GM19395 (cell line): ENCODE measurements at regions not wholly inside any gene's neighbourhood (a gene's known extent, or its start where the extent isn't known, plus 50 kb on each side); places are given as distances from the start of the nearest gene placed in this dataset.

Experiments used
- ATAC-seq: cut with Tn5 transposase; IDR thresholded peaks from one replicate; pipeline ENCODE4 v1.9.1; 2021; ENCODE audit warnings: mild to moderate bottlenecking, moderate library complexity; ENCODE audit not compliant: unreplicated experiment

DNA sequence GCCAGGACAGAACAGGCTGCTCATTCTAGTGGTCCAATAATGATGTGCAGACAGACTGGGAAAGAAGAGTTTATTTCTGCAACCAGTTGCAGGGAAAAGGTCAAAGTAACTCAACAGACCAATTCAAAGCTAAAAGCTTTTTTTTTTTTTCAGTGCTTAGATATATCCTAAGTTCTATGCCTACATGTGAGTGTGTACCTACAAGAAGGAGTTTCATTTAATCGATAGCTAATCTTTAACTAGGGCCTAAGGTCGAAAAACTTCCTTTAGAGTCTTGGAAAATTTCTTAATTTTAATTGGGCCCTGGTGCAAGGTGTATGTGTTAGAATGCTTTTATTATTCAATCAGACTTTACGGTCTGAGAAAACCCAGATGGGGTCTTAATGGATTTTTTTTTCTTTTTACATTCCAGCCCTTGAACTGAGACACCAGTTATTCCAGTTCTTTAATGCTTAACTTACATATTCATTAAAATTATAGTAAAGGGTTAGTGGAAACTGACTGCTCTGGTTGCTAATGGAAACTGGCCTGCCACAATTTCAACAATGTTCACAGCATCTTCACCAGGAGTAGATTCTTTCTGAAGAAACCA lies 365.3 kb downstream of the MTRR start:
- ATAC-seq = no peak

DNA sequence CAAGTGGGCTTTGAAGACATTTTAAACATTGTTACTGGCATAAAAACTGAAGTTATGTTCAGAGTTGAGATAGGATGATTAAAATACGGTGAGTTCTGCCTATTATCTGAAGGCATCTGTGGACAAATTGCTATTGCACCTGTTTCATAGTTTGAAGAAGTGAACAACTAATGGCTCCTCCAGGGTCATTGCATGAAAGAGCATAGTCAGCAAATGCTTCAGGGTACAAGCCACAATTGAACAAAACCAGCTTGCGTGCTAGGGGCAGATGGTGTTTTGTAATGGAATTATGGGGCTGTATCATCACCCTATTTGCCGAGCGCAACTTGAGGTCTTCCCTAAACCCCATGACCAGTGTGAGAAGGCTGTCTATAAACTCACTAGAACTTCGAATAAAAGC lies 369.1 kb downstream of the MTRR start:
- ATAC-seq = no peak

- ATAC-seq = no peak
These were observed 370.2 kb downstream of the MTRR start for GRCh38 chr5:8239198-8239597.

- ATAC-seq = no peak
These were observed 370.7 kb downstream of the MTRR start for GRCh38 chr5:8239646-8240045.

GRCh38 chr5:8241076-8241475 lies 372.1 kb downstream of the MTRR start:
- ATAC-seq = no peak

GRCh38 chr5:8241558-8241957 lies 372.6 kb downstream of the MTRR start:
- ATAC-seq = no peak

DNA sequence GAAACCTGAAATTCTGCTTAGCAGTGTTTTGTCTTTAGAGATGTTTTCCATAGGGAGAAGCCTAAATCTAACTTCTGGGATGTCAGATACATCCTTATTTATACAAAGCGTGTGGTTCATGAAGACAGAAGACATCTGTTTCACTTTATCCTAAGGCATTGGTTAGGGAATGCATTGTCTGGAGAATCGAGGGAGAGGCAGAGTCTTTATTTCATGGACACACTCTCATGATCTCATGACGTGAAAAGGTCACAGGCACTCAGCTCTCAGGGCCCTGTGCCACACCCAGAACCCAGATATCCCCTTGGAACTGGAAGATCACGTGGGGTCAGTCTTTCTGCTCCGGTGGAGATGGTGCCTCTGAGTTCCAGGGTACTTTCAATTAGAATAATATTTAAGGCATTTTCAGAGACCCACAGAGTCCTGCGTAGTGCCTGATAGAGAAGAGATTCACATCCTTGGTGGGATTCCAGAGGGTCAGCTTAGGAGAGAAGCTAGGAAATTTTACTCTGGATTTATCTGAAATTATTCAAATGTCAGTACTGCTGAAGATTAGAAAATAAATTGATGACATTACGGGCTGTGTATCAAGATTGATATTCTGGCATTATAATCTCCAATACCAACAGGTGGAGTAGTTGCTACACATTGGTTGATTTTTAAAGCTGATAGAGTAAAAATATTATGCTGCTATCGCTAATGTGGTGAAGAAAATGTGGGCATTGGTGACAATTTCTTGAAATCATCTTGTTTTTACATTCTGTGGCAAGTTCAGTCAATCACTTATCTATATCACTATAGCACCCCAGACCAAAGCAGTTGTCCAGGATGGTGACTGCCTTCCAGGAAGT lies 378.3 kb downstream of the MTRR start:
- no peak for ATAC-seq

GRCh38 chr5:8253376-8253775 lies 384.4 kb downstream of the MTRR start:
- ATAC-seq = no peak

GRCh38 chr5:8254674-8255073 lies 385.7 kb downstream of the MTRR start:
- no peak for ATAC-seq

- no peak for ATAC-seq
These were observed 389.9 kb downstream of the MTRR start for GRCh38 chr5:8258801-8259200.

GRCh38 chr5:8270246-8270645 lies 401.3 kb downstream of the MTRR start:
- no peak for ATAC-seq

DNA sequence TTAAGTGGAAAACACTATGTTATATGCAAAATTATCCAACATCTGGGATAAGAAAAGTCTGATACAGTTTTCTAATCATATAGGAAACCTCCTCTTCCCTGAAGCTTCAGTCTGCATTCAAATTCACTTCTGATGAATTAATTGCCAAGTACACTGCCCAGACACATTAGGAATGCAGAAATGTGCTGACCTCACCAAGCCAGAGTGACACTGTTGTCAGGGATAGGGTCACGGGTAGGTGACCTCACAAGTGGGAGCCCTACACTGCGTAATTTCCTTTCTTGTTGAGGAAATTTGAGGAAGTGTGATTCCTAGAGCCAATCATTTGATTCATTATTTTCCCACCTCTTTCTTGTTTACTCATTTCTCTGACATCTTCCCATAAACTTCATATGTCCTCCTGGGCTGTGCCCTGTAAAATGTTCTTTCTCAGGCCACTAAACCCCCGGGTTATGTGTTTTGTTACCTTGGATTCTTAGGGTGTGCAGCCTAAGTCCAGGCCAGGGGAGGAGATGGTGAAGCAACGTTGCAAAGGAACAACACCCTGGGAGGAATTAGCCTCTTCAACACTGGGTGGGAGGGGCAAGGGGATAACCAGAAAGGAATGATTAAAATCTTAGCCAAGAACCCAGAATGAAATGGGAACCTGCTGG lies 411.9 kb downstream of the MTRR start:
- no peak for ATAC-seq

DNA sequence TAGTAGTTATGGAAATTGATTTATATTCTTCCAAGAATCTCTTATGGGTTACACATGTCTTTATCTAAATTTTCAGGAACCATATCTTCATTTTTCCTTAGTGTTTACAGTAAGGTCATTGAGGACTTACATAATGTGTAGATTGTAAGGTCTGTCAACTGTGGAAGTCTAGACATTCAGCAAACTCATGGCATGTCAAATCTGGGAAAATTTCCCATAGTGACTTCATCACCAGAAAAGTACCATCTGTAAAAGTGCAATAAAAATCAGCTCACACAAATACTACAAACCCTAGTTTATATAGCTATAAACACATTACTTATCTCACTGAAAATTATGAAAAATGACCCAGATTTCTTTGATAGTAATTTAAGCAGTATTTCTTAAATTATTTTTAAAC lies 419.4 kb downstream of the MTRR start:
- ATAC-seq = no peak

GRCh38 chr5:8288897-8289516 lies 420.1 kb downstream of the MTRR start:
- ATAC-seq = no peak

DNA sequence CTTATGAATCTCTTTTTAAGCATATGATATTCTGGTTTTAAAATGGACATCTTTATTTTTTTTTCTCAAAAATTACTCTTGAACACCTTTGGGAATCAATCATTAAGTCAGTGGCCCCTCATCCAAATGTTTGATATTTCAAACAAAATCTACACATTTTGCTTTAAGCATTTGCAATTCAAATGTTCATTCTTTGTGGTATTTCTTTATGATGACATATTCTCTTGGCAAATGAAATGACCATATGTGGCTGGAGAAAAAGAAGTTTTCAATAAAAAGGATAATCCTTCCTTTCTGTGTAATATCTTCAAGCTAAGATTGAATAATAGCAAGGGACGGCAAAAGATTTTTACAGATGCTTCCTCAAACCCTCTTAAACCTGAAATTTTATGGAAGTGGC lies 420.8 kb downstream of the MTRR start:
- ATAC-seq = no peak

DNA sequence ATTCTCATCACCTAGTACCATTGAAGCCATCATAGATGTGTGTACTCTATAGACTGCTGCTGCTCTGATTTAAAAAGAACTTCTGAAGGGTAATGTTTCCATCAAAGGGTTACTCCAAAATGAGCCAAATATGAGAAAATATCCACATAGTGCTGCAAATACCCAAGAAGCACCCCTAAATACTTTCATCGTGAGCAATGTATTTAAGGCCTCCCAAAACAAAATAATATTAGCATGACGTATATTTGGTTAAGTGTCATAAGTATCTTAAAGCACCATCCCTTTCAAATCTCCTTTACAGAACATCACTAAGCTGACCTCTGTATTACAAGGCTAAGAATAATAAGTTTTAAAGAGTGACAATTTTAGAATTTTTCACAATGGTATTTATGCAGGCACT lies 421.8 kb downstream of the MTRR start:
- ATAC-seq = no peak

DNA sequence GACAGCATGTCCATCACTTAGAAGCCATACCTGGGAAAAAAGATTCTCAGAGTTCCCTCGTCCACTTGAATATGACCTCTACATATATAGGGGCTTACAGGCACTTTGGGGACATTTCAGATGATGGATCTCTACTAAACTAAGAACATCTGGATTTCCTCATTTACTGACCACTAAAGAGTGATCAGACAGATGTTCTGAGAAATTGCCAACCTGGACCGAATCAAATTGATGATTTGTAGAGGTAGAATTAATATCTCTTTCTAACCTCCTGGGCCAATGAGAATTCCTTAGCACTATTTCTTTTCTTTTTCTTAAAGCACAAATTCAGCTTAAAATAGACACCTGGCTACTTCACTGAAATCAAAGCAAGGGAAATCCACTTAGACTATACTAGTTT lies 422.7 kb downstream of the MTRR start:
- ATAC-seq = no peak

DNA sequence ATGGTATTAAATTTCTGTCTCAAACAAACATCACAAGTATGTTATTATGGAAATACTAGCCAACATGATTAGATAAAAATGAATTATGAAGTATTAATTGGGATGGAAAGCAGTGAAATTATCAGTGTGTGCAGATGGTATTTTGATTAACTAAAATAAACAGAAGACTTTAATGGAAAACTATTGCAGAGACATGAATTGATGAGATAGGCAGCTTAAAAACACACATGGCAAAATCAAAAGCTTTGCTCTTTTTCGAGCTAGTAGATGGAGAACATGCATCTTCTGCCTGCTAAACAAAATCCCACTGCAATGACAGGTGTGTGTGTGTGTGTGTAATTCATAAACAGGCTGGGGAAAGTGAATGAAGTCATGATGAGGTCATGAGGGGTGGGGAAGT lies 426.2 kb downstream of the MTRR start:
- ATAC-seq = no peak

- ATAC-seq = no peak
These were observed 430.8 kb downstream of the MTRR start for GRCh38 chr5:8299716-8300115.

DNA sequence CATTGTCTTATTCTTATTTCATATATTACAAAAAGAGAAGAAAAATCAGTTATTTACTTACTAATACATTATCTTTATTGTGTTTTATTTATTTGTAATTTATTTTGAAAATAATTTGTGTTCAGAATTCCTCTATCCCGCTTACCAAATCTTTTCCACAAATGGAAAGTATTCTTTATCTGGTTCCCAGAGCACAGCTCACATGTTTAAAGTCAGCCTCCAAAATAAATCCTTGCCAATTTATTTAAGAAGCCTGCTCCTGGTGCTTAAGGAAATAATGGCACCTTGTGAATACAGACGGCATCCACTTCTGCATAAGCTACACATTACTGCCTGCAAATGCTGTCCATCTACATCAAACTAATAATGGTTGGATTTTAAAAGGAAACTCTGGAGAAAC lies 435.4 kb downstream of the MTRR start:
- no peak for ATAC-seq

DNA sequence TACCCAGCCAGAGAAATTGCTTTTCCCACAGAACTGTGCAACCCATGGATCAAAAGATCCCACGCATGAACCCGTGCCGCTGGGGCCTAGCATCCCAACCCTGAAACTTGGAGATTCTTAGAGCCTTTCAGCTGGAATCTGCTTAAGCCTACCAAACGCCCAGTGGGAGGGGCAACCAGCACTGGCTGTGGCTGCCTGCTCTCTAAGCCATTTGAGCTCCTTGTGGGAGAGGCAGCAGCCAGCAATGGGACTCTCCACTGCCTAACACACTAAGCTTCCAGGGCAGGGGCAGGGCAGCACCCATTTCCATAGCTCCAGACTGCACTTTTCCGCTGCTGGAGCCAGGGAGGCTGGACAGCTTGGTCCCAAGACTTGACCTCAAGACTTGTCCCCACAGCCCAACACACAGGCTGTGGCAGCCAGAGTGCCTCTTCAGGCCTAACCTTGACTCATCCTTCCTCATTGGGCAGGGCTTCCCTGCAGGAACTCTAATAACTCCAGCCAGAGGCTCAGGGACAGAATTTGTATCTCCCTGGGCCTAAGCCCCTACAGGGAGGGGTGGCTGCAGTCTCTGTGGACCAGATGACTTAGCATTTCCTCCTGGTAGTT lies 437.4 kb downstream of the MTRR start:
- ATAC-seq = no peak
